ENCODE measurements at regions not wholly inside any gene's neighbourhood (a gene's known extent, or its start where the extent isn't known, plus 50 kb on each side); places are given as distances from the start of the nearest gene placed in this dataset.
"Not testable (repeated sequence)": the region's sequence is repeated elsewhere in the genome, so short reads cannot be mapped to it uniquely, and the experiment has no call there.

GRCh38 chr10:119996944-119997343 is 104.4 kb downstream of the SEC23IP start:
- DNase-seq: no peak

GRCh38 chr10:119997429-119997828 is 104.9 kb downstream of the SEC23IP start:
- no peak for DNase-seq

GRCh38 chr10:120002785-120003184 is 110.3 kb downstream of the SEC23IP start:
- DNase-seq: no peak

GRCh38 chr10:120005207-120006201 is 113.0 kb downstream of the SEC23IP start:
- DNase-seq: no peak

- DNase-seq: no peak
Measured at GRCh38 chr10:120007261-120007660, 114.7 kb downstream of the SEC23IP start.

- DNase-seq: no peak
Measured at GRCh38 chr10:120011359-120012130, 119.0 kb downstream of the SEC23IP start.

- no peak for DNase-seq
Measured at GRCh38 chr10:120012131-120012400, 119.5 kb downstream of the SEC23IP start.

- DNase-seq: no peak
Measured at GRCh38 chr10:120012566-120012965, 120.0 kb downstream of the SEC23IP start.

- DNase-seq: no peak
Measured at GRCh38 chr10:120014031-120014430, 121.5 kb downstream of the SEC23IP start.

- no peak for DNase-seq
Measured at GRCh38 chr10:120015064-120015463, 122.5 kb downstream of the SEC23IP start.

GRCh38 chr10:120016906-120017305 is 124.4 kb downstream of the SEC23IP start:
- no peak for DNase-seq

- no peak for DNase-seq
Measured at GRCh38 chr10:120017733-120018417, 125.3 kb downstream of the SEC23IP start.

- no peak for DNase-seq
Measured at GRCh38 chr10:120018695-120019094, 126.2 kb downstream of the SEC23IP start.

GRCh38 chr10:120019568-120019967 is 127.0 kb downstream of the SEC23IP start:
- DNase-seq: no peak

GRCh38 chr10:120022357-120022756 is 129.8 kb downstream of the SEC23IP start:
- DNase-seq: no peak

- no peak for DNase-seq
Measured at GRCh38 chr10:120034236-120034635, 141.7 kb downstream of the SEC23IP start.

- no peak for DNase-seq
Measured at GRCh38 chr10:120039046-120039445, 146.5 kb downstream of the SEC23IP start.

- DNase-seq: no peak
Measured at GRCh38 chr10:120039826-120040225, 147.3 kb downstream of the SEC23IP start.

- DNase-seq: no peak
Measured at GRCh38 chr10:120041807-120042559, 149.5 kb downstream of the SEC23IP start.

GRCh38 chr10:120042705-120043104 is 150.2 kb downstream of the SEC23IP start:
- no peak for DNase-seq

GRCh38 chr10:120047373-120047772 is 154.8 kb downstream of the SEC23IP start:
- not testable (repeated sequence) for DNase-seq

GRCh38 chr10:120047926-120048325 is 155.4 kb downstream of the SEC23IP start:
- no peak for DNase-seq

- no peak for DNase-seq
Measured at GRCh38 chr10:120048391-120048790, 155.9 kb downstream of the SEC23IP start.
